G401.6 (cell line): ENCODE measurements at regions not wholly inside any gene's neighbourhood (a gene's known extent, or its start where the extent isn't known, plus 50 kb on each side); places are given as distances from the start of the nearest gene placed in this dataset.
"Not testable (repeated sequence)": the region's sequence is repeated elsewhere in the genome, so short reads cannot be mapped to it uniquely, and the experiment has no call there.

Experiments used
- FAIRE-seq: peaks from 2 replicates; lab custom pipeline; 2012; peaks lifted over from hg19 to GRCh38; lab: Jason Lieb, UNC

DNA sequence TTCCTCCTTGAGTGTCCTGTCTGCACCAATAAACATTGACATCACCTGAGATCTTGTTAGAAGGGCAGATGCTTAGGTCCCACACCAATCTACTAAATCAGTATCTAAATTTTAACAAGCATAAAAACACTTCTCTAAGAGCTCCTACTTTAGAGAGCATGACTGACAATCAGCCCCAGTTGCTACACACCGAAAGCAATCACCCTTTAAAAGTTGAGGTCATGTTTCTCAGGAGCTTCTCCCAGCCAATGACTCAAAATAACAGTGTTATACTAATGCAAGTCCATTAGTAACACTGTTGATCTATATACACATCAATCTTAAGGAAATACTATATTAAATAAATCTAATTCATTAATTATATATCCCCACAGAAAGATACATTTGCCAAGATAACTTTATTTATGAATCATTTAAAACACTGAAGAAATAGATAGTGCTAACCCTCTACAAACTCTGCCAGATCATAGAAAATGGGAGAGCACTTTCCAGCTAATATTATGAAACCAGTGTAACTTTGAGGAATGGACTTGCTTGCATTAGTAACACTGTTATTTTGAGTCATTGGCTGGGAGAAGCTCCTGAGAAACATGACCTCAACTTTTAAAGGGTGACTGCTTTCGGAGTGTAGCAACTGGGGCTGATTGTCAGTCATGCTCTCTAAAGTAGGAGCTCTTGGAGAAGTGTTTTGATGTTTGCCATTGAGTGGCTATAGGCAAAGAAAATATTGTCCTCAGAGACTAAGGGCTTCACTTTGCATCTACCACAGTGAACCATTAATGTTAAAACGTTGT lies 109.8 kb upstream of the HDX start:
- FAIRE-seq = no peak

DNA sequence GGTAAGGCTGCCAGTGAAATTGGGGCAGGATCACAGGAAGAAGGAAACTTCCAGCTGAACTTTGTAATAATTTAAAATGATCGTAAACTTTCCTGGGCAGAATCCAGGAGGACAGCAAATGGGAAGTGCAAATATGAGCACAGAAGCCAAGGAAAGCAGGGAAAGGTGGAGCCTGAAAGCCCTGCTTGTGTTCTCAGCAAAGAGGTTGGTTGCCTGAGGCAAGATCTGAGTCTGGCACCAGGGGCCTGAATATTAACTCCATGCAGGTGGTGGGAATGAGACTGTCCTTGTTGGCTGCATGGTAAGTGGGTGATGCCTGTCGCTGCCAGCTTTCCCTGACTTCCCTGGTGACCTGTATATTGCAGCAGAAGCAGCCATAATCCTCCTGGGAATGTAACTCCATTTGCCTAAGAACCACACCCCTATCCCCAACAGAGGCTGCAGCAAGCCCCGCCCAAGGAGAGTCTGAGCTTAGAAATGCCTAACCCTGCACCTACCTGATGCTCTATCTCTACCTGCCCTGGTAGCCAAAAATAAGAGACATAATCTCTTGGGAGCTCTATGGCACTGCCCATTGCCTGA lies 132.0 kb upstream of the HDX start:
- FAIRE-seq = no peak

GRCh38 chrX:84666086-84666485 lies 163.8 kb upstream of the HDX start:
- FAIRE-seq = no peak

GRCh38 chrX:84690228-84690627 lies 188.0 kb upstream of the HDX start:
- FAIRE-seq = no peak

GRCh38 chrX:84709987-84710386 lies 207.7 kb upstream of the HDX start:
- no peak for FAIRE-seq

DNA sequence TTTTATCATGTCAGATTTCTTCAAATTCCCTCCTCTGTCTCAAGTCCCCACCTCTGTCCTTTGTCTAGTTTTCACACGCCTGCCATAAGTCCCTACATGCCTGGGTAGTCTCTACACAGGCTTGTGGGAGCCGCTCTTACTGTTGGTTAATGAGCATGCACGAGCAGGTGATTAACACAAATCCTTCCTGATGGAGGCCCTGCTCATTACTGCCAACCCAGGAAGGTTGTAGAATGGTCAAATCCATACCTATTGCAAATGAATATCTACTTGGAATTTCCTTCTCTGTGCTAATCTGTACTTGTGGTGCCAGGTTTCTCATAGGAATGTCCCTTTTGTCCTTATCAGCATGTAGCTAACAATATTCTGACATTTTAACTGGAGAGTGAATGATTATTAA lies 208.4 kb upstream of the HDX start:
- FAIRE-seq = no peak

DNA sequence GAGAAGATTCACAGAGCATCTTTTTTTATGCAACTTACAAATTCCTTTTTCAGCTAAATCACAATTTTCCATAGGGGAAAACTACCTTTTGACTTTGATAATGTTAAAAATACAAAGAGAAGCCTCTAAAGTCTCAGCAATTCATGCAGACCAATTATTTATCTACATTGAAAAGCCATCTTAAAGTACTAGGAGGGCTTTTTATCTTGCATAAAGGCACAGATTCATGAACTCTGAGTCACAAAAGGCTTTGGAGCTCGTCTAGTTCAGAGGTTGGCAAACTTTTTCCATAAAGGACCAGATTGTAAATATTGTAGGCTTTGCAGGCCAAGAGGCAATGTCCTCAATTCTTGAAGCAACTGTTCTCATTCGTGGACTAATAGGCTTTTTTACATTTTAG lies 210.4 kb upstream of the HDX start:
- no peak for FAIRE-seq

- no peak for FAIRE-seq
Observed at GRCh38 chrX:84715315-84715714, 213.1 kb upstream of the HDX start.

DNA sequence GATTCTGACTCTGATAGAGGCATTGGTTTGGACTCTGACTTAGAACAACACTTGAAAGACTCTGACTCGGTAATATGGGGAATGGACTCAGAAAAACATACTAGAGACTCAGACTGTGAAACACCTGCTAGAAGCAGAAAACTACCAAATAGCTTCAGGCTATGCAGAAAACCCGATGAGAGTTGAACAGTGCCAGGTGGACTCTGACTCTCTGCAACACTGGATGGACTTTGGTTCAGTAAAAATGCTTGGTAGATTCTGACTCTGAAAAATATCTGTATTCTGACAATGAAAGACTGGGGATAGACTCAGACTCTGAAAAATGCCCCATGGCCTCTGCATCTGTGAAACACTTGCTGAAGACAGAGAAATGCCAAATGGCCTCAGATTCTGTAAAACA lies 215.1 kb upstream of the HDX start:
- no peak for FAIRE-seq

GRCh38 chrX:84721416-84721815 lies 219.2 kb upstream of the HDX start:
- no peak for FAIRE-seq

DNA sequence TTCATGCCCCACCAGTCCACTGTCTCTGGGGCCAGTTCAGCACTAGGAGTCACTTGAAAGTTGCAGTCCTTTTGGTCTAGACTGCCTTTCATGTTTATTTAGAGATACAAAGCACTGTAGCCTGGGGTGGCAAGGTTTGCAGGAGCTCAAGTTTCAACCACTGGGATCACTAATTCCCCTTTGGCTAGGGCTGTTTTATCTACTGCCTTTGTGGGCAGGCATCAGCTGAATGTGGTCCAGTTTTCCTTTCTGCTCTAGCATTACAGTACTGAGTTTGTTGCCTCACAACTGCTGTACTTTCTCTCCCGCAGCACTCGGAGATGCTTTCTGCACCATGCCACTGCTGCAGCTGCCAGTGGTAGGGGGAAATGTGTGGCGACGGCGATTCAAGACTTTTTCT lies 222.3 kb upstream of the HDX start:
- FAIRE-seq = no peak

DNA sequence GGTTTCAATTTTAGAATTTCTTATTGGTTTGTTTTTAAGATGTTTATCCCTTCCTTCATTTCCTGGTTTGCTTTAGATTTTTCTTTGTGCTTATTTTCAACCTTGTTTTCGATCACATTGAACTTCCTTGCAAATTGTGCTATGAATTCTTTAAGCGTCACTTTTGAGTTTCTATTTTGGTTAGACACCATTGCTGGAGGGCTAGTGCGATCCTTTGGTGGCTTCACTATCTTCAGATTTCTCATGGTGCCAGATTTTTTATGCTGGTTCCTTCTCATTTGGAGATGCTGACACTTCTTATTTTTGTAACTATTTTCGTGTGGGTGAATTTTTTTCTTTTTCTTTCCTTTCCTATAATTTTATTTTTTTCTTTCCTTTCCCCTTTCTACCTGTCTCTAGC lies 227.2 kb upstream of the HDX start:
- FAIRE-seq = no peak

DNA sequence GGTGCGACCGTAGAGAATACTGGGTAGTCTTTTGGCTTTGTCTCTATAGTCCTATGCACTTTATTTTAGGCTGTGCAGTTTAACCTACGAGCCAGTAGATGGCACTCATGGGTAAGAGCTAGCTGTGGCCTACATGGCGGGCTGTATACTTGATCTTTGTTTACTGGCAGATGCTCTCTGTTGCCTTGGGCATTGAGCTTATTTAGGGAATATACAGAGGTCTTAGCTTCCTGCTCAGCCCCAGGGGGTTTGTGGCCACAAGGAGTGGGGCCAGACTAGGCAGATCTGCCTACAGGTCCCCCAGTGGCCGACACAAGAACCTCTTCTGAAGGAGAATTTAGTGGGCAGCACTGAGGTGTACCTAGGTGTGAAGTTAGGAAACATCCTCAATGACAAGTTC lies 227.6 kb upstream of the HDX start:
- peak; percentile 36 for FAIRE-seq

GRCh38 chrX:84735025-84735424 lies 232.8 kb upstream of the HDX start:
- FAIRE-seq = no peak

DNA sequence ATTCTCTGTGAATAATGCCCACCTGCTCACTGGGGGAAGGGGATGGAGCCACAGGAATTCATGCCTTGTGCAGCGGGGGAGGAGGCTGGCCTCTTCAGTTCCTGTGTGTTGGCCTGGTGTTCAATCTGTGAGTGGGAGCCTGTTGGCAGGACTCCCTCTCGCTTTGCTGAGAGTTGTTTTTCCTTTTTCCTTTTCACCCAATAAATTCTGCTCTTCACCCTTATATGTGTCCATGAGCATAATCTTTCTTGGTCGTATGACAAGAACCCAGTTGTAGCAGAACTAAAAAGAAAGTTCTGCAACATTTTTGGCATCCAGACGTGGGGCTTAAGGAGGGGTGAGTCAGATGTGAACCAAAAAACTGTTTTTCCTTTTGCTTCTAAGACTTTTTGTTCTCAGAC lies 235.2 kb upstream of the HDX start:
- FAIRE-seq = no peak

GRCh38 chrX:84747516-84747915 lies 245.3 kb upstream of the HDX start:
- FAIRE-seq = no peak

GRCh38 chrX:84748965-84749656 lies 246.9 kb upstream of the HDX start:
- no peak for FAIRE-seq

GRCh38 chrX:84760560-84760959 lies 243.1 kb upstream of the APOOL start:
- FAIRE-seq = no peak

DNA sequence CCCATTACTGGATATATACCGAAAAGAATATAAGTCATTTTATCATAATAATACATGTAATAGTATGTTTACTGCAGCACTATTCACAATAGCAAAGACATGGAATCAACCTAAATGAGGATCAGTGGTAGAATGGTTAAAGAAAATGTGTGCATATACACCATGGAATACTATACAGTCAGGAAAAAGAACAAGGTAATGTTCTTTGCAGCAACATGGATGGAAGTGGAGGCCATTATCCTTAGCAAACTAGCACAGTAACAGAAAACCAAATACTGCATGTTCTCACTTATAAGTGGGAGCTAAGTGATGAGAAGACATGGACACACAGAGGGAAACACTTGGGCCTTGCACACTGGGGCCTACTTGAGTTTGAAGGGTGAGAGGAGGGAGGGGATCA lies 207.4 kb upstream of the APOOL start:
- no peak for FAIRE-seq

- FAIRE-seq = no peak
Observed at GRCh38 chrX:84830836-84831235, 172.8 kb upstream of the APOOL start.

DNA sequence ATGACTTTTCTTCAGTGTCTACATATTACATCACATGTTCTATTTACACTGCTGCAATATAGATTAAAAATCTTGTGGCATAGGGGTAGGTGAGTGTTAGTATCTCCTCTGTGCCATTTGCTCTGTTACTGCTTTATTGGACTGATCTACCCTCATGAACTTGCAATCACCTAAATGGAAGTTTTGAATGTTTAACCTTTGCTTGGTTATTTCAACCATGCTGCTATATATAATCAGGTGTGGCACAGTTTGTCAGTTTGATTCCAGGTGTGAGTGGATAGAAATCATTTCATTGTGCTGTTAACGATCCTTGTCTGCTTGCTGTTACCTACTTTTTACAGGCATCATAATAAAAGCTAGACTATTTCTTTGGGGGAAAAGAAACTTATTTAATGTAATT lies 157.1 kb upstream of the APOOL start:
- FAIRE-seq = not testable (repeated sequence)

- FAIRE-seq = not testable (repeated sequence)
Observed at GRCh38 chrX:84851183-84851582, 152.5 kb upstream of the APOOL start.

GRCh38 chrX:84856791-84857190 lies 146.9 kb upstream of the APOOL start:
- FAIRE-seq = not testable (repeated sequence)

GRCh38 chrX:84858771-84859170 lies 144.9 kb upstream of the APOOL start:
- not testable (repeated sequence) for FAIRE-seq
